Endodermal cell (in vitro differentiated cells): ENCODE measurements at regions not wholly inside any gene's neighbourhood (a gene's known extent, or its start where the extent isn't known, plus 50 kb on each side); places are given as distances from the start of the nearest gene placed in this dataset.

ENCODE experiments used
- DNase-seq: peaks from one replicate; pipeline ENCODE4 v3.0.0-alpha.2; 2017
- H3K27ac ChIP-seq: 2 replicates; pipeline ENCODE4 v1.5.1; 2013; ENCODE audit warnings: mild to moderate bottlenecking, low read depth, low read length, moderate library complexity
- H3K27me3 ChIP-seq: 2 replicates; pipeline ENCODE4 v1.6.1; 2013; ENCODE audit warnings: mild to moderate bottlenecking, low read length, moderate library complexity; ENCODE audit not compliant: insufficient read depth, control insufficient read depth, poor library complexity, severe bottlenecking
- H3K36me3 ChIP-seq: 2 replicates; pipeline ENCODE4 v1.7.0; 2013; ENCODE audit warnings: mild to moderate bottlenecking, low read length, moderate library complexity; ENCODE audit not compliant: control insufficient read depth, insufficient read depth
- H3K4me1 ChIP-seq: one replicate; pipeline ENCODE4 v1.7.0; 2013; ENCODE audit warnings: low read length; ENCODE audit not compliant: control insufficient read depth, insufficient read depth
- H3K4me3 ChIP-seq: 2 replicates; pipeline ENCODE4 v1.5.1; 2013; ENCODE audit warnings: mild to moderate bottlenecking, low read length, moderate library complexity
- H3K9ac ChIP-seq: 2 replicates; pipeline ENCODE4 v1.6.1; 2013; ENCODE audit warnings: mild to moderate bottlenecking, low read length, moderate library complexity; ENCODE audit not compliant: poor library complexity, severe bottlenecking; ENCODE audit errors: extremely low read depth
- H3K9me3 ChIP-seq: 2 replicates; pipeline ENCODE4 v1.6.1; 2013; ENCODE audit warnings: mild to moderate bottlenecking, low read length, moderate library complexity; ENCODE audit not compliant: control insufficient read depth
- H3K27ac Mint-ChIP-seq: 2 replicates; pipeline ENCODE4 v1.8.0; 2020; ENCODE audit warnings: mixed read lengths
- H3K27me3 Mint-ChIP-seq: 2 replicates; pipeline ENCODE4 v1.8.0; 2021; ENCODE audit warnings: mild to moderate bottlenecking, mixed read lengths; ENCODE audit not compliant: insufficient read depth
- H3K36me3 Mint-ChIP-seq: 2 replicates; pipeline ENCODE4 v1.8.0; 2020; ENCODE audit warnings: low read depth, mixed read lengths
- H3K4me1 Mint-ChIP-seq: 2 replicates; pipeline ENCODE4 v1.8.0; 2020; ENCODE audit warnings: mixed read lengths
- H3K4me3 Mint-ChIP-seq: 2 replicates; pipeline ENCODE4 v1.8.0; 2020; ENCODE audit warnings: mild to moderate bottlenecking, moderate library complexity, mixed read lengths
- H3K9me3 Mint-ChIP-seq: 2 replicates; pipeline ENCODE4 v1.8.0; 2020; ENCODE audit warnings: mild to moderate bottlenecking, mixed read lengths
- WGBS, 2 experiments: methylation state at CpG; one replicate each; pipeline versions ENCODE4 v1.1.5 to v1.1.7; 2013; ENCODE audit warnings: missing lambda C conversion rate in 2 of 2, mixed read lengths in 1 of 2; ENCODE audit not compliant: insufficient coverage in 1 of 2, insufficient read length in 1 of 2; 5-methylcytosine and 5-hydroxymethylcytosine counted together
- TF ChIP-seq, protein P1 (sequence below): fragments of 200-600 bp; sonication (generic); conservative IDR thresholded peaks from 2 replicates; pipeline ENCODE4 v1.5.0; 2021; ENCODE audit warnings: antibody characterized with exemption, mild to moderate bottlenecking

DNA sequence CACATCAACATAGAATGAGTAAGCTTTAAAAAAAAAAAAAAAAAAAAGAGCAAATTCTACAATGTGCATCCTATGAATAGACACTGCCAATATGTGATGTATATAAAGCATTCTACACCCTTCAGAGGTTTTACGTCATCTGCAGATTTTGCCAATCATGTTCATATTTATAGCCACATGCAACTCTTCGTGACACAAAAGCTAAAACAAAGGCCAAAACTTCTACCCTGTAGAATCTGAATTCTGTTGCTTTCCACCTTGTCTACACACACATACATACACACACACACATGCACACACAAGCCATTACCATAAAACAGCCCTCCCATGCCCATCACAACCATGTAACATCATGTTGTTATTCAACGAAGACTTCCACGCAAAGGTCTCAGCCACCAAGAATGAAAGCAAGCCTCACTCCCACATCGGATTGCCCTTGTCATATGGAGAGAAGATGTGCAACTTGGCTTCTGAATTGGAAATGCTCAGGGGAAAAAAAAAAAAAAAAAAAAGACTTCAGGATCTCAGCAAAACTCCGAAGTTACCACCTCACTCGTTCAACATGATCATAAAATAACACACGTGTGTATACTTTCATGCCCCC, 479.4 kb upstream of the JARID2 start:
- Mint-ChIP-seq H3K36me3 (no peaks in the 10 kb centered on the region), H3K9me3 (no peaks in the 10 kb centered on the region), H3K4me3 (no peak overlapping the region), H3K27me3 (peaks cover 2% of the 10 kb centered on the region), H3K27ac (no peak overlapping the region), H3K4me1 (peaks cover 22% of the 10 kb centered on the region)
- Histone ChIP-seq H3K9me3 (no peaks in the 10 kb centered on the region), H3K4me1 (no peaks in the 10 kb centered on the region), H3K27me3 (no peaks in the 10 kb centered on the region), H3K27ac (no peak overlapping the region), H3K9ac (no peak overlapping the region), H3K36me3 (no peaks in the 10 kb centered on the region), H3K4me3 (no peak overlapping the region)
- DNase-seq = no peak
- WGBS, 2 experiments = 89 to 97% methylated on average over 6 to 8 of the region's 8 CpGs
- TF ChIP-seq, protein P1, sequence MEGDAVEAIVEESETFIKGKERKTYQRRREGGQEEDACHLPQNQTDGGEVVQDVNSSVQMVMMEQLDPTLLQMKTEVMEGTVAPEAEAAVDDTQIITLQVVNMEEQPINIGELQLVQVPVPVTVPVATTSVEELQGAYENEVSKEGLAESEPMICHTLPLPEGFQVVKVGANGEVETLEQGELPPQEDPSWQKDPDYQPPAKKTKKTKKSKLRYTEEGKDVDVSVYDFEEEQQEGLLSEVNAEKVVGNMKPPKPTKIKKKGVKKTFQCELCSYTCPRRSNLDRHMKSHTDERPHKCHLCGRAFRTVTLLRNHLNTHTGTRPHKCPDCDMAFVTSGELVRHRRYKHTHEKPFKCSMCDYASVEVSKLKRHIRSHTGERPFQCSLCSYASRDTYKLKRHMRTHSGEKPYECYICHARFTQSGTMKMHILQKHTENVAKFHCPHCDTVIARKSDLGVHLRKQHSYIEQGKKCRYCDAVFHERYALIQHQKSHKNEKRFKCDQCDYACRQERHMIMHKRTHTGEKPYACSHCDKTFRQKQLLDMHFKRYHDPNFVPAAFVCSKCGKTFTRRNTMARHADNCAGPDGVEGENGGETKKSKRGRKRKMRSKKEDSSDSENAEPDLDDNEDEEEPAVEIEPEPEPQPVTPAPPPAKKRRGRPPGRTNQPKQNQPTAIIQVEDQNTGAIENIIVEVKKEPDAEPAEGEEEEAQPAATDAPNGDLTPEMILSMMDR = no peak

DNA sequence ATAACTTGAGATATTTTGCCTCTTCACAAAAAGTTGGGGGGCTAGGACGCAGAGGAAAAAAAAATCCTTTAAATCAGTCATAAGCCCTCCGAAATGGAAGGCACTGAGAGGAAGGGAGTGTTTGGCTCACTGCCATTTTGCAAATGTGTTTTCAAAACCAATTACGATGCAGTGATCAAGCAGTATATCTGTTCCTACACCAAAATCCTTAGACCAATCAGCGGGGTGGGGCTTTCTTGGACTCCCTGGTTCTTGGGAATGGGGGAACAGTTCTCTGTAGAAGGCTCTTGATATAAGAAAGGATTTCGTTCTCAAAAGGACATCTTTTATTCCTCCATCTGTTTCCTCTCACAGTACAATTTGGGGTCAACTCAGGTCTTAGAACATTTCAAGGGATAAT, 478.6 kb upstream of the JARID2 start:
- Histone ChIP-seq H3K27me3 (no peaks in the 10 kb centered on the region), H3K9me3 (no peaks in the 10 kb centered on the region), H3K27ac (no peak overlapping the region), H3K36me3 (no peaks in the 10 kb centered on the region), H3K9ac (no peak overlapping the region), H3K4me3 (no peak overlapping the region), H3K4me1 (no peaks in the 10 kb centered on the region)
- H3K4me3 Mint-ChIP-seq = no peak overlapping the region
- WGBS, 2 experiments = 88 to 94% methylated on average over 3 to 5 of the region's 5 CpGs
- TF ChIP-seq, protein P1 = no peak
- H3K4me1 Mint-ChIP-seq = peaks cover 22% of the 10 kb centered on the region
- peaks cover 2% of the 10 kb centered on the region for H3K27me3 Mint-ChIP-seq
- no peaks in the 10 kb centered on the region for H3K36me3 Mint-ChIP-seq
- H3K27ac Mint-ChIP-seq = no peak overlapping the region
- DNase-seq = no peak
- H3K9me3 Mint-ChIP-seq = no peaks in the 10 kb centered on the region

DNA sequence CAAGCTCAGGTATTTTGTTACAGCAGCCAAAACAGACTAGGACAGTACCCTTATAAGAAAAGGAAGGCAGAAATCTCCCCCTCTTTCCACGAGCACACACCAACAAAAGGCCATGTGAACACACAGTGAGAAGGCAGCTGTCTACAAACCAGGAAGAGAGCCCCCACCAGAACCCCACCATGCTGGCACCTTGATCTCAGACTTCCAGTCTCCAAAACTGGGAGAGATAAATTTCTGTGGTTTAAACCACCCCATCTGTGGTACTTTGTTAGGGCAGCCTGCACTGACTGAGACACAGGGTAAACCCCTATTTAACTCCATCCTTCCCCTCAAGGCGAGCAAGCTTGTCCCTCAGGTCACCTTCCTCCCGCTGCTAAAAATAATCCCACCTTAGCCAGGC, 475.8 kb upstream of the JARID2 start:
- Histone ChIP-seq H3K9me3 (no peaks in the 10 kb centered on the region), H3K27ac (peak overlapping the region; percentile 72), H3K9ac (no peak overlapping the region), H3K4me1 (no peaks in the 10 kb centered on the region), H3K4me3 (no peak overlapping the region), H3K27me3 (no peaks in the 10 kb centered on the region), H3K36me3 (no peaks in the 10 kb centered on the region)
- Mint-ChIP-seq H3K27ac (no peak overlapping the region), H3K4me1 (peaks cover 9% of the 10 kb centered on the region), H3K9me3 (no peaks in the 10 kb centered on the region), H3K4me3 (no peak overlapping the region), H3K27me3 (peaks cover 2% of the 10 kb centered on the region), H3K36me3 (no peaks in the 10 kb centered on the region)
- DNase-seq = no peak
- WGBS, 2 experiments = 97 to 100% methylated on average over 1 to 3 of the region's 3 CpGs
- TF ChIP-seq, protein P1 = no peak
